ENCODE measurements at regions not wholly inside any gene's neighbourhood (a gene's known extent, or its start where the extent isn't known, plus 50 kb on each side); places are given as distances from the start of the nearest gene placed in this dataset.

GRCh38 chr14:97943619-97944018 is 1146.4 kb downstream of the VRK1 start:
- intact Hi-C loops (cut with micrococcal nuclease), result no loop called here
- Histone ChIP-seq H3K27me3 (ENCODE audit: control insufficient read depth, insufficient read depth, low read length) (no peaks in the 10 kb centered on the region), H3K9me3 (ENCODE audit: control insufficient read depth, insufficient read depth, low read length) (no peaks in the 10 kb centered on the region), H3K36me3 (ENCODE audit: control insufficient read depth, insufficient read depth, low read length) (no peaks in the 10 kb centered on the region), H3K4me1 (ENCODE audit: control insufficient read depth, insufficient read depth, low read length) (no peaks in the 10 kb centered on the region), H3K27ac (ENCODE audit: low read length) (no peak overlapping the region), H3K4me3 (ENCODE audit: low read length) (no peak overlapping the region)
- H3K9me3 Mint-ChIP-seq, result peaks cover 0 to 2% of the 10 kb centered on the region in 2 donors
- 38% methylated on average over 1 of the region's 1 CpG for whole genome bisulfite sequencing (ENCODE audit: insufficient coverage)
- TF ChIP-seq CTCF (IDR thresholded peaks at IDR 0.05), result no peak
- H3K4me3 Mint-ChIP-seq, result no peak overlapping the region
- ATAC-seq (no peak), DNase-seq (no peak)
- peaks cover 0 to 5% of the 10 kb centered on the region in 2 donors for H3K4me1 Mint-ChIP-seq
- H3K36me3 Mint-ChIP-seq, result no peaks in the 10 kb centered on the region
- H3K27me3 Mint-ChIP-seq (ENCODE audit: low read depth in 2 of 2), result peaks cover 19 to 39% of the 10 kb centered on the region in 2 donors
- no peak overlapping the region for H3K27ac Mint-ChIP-seq

DNA sequence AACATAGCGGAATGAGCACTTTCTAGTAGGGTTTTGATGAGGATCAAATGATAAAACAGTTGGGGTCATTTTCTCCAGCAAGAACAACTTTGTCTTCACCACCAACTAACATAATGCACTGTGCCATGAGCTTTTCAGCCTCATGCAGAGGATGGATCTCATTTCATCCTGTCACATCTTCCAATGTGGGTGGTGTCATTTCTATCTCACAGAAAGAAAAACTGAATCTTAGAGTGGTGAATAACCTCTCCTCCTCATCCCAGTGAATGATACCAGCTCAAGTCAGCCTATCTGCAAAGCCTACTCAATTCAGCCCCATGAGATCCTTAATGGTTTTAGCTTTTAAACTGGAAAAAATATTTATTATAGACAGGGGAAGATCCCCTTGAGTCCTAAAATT is 1147.2 kb downstream of the VRK1 start:
- no peak overlapping the region for H3K27ac ChIP-seq (ENCODE audit: low read length)
- no peaks in the 10 kb centered on the region for H3K27me3 ChIP-seq (ENCODE audit: control insufficient read depth, insufficient read depth, low read length)
- DNase-seq, result no peak
- Mint-ChIP-seq H3K27me3 (ENCODE audit: low read depth in 2 of 2) (peaks cover 21 to 39% of the 10 kb centered on the region in 2 donors), H3K36me3 (no peaks in the 10 kb centered on the region), H3K9me3 (peaks cover 0 to 2% of the 10 kb centered on the region in 2 donors), H3K4me3 (no peak overlapping the region), H3K4me1 (peaks cover 0 to 5% of the 10 kb centered on the region in 2 donors), H3K27ac (no peak overlapping the region)
- no peaks in the 10 kb centered on the region for H3K36me3 ChIP-seq (ENCODE audit: control insufficient read depth, insufficient read depth, low read length)
- WGBS (ENCODE audit: insufficient coverage), result no CpG with 5 or more reads among the region's 1 CpG
- no peak for ATAC-seq
- H3K4me3 ChIP-seq (ENCODE audit: low read length), result no peak overlapping the region
- intact Hi-C loops (cut with micrococcal nuclease), result no loop called here
- H3K9me3 ChIP-seq (ENCODE audit: control insufficient read depth, insufficient read depth, low read length), result no peaks in the 10 kb centered on the region
- no peaks in the 10 kb centered on the region for H3K4me1 ChIP-seq (ENCODE audit: control insufficient read depth, insufficient read depth, low read length)
- no peak for TF ChIP-seq CTCF (IDR thresholded peaks at IDR 0.05)

GRCh38 chr14:97945631-97946030 is 1148.4 kb downstream of the VRK1 start:
- intact Hi-C loops (cut with micrococcal nuclease), result no loop called here
- Histone ChIP-seq H3K4me3 (ENCODE audit: low read length) (no peak overlapping the region), H3K4me1 (ENCODE audit: control insufficient read depth, insufficient read depth, low read length) (no peaks in the 10 kb centered on the region), H3K36me3 (ENCODE audit: control insufficient read depth, insufficient read depth, low read length) (no peaks in the 10 kb centered on the region), H3K27ac (ENCODE audit: low read length) (no peak overlapping the region), H3K27me3 (ENCODE audit: control insufficient read depth, insufficient read depth, low read length) (no peaks in the 10 kb centered on the region), H3K9me3 (ENCODE audit: control insufficient read depth, insufficient read depth, low read length) (no peaks in the 10 kb centered on the region)
- no peak for DNase-seq
- Mint-ChIP-seq H3K4me1 (peaks cover 0 to 5% of the 10 kb centered on the region in 2 donors), H3K9me3 (no peaks in the 10 kb centered on the region), H3K36me3 (no peaks in the 10 kb centered on the region), H3K4me3 (no peak overlapping the region), H3K27ac (no peak overlapping the region), H3K27me3 (ENCODE audit: low read depth in 2 of 2) (peaks cover 21 to 39% of the 10 kb centered on the region in 2 donors)
- no peak for TF ChIP-seq CTCF (IDR thresholded peaks at IDR 0.05)
- peak in 1 of 3 donors; percentile 21 for ATAC-seq

- no peak for TF ChIP-seq CTCF (IDR thresholded peaks at IDR 0.05)
- DNase-seq (no peak), ATAC-seq (no peak)
- H3K27ac Mint-ChIP-seq, result no peak overlapping the region
- intact Hi-C loops (cut with micrococcal nuclease), result no loop called here
- H3K27me3 ChIP-seq (ENCODE audit: control insufficient read depth, insufficient read depth, low read length), result no peaks in the 10 kb centered on the region
- H3K27me3 Mint-ChIP-seq (ENCODE audit: low read depth in 2 of 2), result peaks cover 23 to 39% of the 10 kb centered on the region in 2 donors
- H3K4me3 Mint-ChIP-seq, result no peak overlapping the region
- no peaks in the 10 kb centered on the region for H3K36me3 ChIP-seq (ENCODE audit: control insufficient read depth, insufficient read depth, low read length)
- no peaks in the 10 kb centered on the region for H3K9me3 Mint-ChIP-seq
- 33% methylated on average over 2 of the region's 2 CpGs for WGBS (ENCODE audit: insufficient coverage)
- H3K4me3 ChIP-seq (ENCODE audit: low read length), result no peak overlapping the region
- no peak overlapping the region for H3K27ac ChIP-seq (ENCODE audit: low read length)
- no peaks in the 10 kb centered on the region for H3K9me3 ChIP-seq (ENCODE audit: control insufficient read depth, insufficient read depth, low read length)
- no peaks in the 10 kb centered on the region for H3K4me1 ChIP-seq (ENCODE audit: control insufficient read depth, insufficient read depth, low read length)
- H3K4me1 Mint-ChIP-seq, result peaks cover 0 to 5% of the 10 kb centered on the region in 2 donors
- no peaks in the 10 kb centered on the region for H3K36me3 Mint-ChIP-seq
These were observed 1149.1 kb downstream of the VRK1 start for GRCh38 chr14:97946240-97946639.
